Activated CD4-positive, CD25-positive, alpha-beta regulatory T cell treated with anti-CD3 and anti-CD28 coated beads, Interleukin-2, amount 50 U/mL, for 16 hours (primary cell): ENCODE measurements at regions not wholly inside any gene's neighbourhood (a gene's known extent, or its start where the extent isn't known, plus 50 kb on each side); places are given as distances from the start of the nearest gene placed in this dataset.

Experiments used
- DNase-seq: peaks from one replicate; pipeline ENCODE4 v3.0.0-alpha.2; 2020; ENCODE audit warnings: low read depth, low spot score

- no peak for DNase-seq
These were observed 141.5 kb upstream of the ZNF32 start for GRCh38 chr10:43790147-43790546.

- DNase-seq, result no peak
These were observed 136.6 kb upstream of the ZNF32 start for GRCh38 chr10:43785252-43785651.

DNA sequence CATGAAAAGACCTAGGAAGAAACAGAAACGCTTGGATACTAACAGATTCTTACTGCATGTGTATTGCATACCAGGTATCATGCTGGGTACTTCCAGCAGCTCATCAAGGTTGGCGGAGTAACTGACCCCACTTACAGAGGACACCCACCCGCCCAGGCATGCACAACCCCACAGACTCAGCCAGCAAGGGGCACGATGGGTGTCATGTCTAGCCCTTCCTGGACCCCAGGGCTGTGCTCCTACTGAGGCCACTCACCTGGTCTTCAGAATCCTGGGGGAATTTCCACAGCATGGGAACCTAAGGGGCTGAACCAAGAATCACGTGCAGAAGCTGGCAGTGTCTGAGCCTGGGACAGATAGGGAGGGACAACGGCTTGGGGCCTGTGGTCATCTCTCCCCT lies 134.1 kb upstream of the ZNF32 start:
- DNase-seq, result no peak

DNA sequence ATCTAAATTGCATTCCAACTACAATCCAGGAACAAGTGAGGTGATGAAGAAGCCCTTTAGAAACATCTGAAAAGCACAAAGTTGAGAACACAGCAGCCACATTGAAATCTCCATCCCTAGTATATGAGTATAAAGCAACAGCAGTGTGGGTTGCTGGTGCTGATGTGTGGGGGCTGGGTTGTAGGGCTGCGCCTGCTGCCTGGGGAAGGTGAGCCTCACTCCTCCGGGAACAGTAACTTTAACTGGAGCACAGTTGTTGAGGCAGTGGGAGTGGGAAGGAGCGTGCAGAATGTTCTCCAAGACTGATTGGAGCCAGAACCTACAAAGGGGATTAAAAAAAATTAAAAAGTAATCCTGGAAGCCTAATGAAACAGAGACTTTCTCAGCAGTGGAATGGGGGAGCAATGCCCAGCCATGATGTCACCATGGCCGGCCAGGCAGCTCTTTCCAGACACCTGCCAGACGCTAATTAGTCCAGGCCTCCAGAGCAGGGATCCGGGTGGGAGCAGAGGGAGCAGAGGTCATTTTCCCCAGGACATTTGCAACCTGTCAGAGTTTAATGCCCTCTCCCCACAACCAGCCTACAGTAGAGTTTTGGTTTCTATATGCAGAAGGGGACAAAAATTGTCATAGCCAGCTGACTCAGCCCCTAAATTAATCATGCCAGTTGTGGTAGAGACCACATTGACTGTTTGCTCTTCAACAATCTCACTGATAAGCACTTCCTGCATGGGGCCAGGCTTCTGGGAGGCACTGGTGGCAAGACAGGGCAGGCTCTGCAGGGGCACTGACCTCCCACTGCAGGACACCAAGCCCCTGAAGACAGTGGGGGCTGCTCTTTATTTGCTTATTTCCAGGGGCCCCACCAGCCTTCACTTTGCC lies 133.0 kb upstream of the ZNF32 start:
- no peak for DNase-seq

- no peak for DNase-seq
These were observed 129.9 kb upstream of the ZNF32 start for GRCh38 chr10:43778571-43778970.

- DNase-seq, result no peak
These were observed 126.7 kb upstream of the ZNF32 start for GRCh38 chr10:43775384-43775783.

DNA sequence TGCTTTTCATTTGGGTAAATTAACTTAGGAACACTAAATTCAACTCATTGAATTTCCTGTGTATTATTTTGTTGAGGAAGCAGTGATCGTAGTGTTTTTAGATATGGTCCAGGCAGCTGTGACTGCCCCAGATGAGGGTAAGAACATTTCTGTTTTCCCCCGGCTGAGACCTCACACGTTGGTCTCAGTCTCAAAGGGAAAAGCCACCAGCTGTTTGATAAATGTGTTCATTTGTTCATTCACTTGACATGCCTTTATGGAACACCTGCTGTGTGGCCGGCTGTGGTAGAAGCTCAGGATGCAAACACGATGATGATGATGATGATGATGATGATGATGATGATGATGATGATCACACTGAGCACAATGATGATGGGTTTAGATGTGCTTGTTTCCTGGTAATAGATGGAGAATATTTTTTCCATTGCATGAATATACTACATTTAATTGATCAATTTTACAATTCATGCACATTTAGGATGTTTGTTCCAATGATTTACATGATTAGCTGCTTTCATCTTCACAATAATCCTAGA lies 125.6 kb upstream of the ZNF32 start:
- no peak for DNase-seq

DNA sequence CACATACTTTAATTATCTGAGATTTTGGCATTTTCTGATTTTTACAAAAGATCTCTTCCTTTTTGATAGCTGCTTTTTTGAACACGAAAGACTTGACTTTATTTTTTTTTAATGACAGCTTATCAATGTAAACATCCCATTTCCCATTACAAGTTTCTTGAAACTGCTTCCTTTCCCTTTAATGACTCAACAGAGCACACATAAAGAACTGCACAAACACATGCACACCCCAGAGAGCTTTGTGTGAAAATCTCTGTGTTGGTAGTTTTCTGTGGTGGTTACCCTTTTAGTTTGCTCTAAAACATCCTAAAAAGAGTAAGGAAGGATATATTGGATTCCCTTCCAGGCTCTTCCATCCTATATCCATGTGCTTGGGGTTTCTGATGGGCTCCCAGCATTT lies 125.1 kb upstream of the ZNF32 start:
- no peak for DNase-seq

DNA sequence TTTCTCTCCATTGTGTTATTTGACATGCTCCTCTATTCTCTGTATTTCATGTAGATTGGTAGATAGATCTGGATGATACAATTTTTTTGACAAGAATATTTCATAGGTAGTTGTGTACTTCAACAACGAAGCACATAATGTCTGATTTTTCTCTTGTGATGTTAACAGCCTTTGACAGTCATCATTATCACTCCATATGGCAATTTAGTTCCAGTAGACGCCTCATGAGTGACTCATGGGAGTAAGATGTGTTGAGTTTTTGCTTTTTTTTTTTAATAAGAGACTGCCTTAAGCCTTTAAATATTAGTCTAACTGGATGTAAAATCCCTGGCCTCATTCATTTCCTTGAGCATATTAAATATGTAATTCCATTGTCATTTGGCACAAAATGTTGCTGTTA lies 123.5 kb upstream of the ZNF32 start:
- DNase-seq, result no peak

DNA sequence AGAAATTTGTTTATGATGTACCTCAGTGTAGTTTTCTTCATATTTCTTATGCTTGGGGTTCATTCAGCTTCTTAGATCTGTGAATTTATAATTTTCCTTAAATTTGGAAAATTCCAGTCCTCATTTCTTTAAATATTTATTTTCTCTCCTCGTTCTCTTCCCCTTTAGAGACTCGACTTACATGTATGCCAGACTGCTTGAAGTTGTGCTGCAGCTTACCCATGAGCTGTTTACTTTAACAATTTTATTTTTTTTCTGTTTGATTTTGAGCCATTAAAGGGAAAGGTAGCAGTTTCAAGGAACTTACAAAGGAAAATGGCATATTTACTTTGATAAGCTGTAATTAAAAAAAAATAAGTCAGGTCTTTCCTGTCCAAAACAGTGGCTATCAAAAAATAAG lies 123.0 kb upstream of the ZNF32 start:
- no peak for DNase-seq

DNA sequence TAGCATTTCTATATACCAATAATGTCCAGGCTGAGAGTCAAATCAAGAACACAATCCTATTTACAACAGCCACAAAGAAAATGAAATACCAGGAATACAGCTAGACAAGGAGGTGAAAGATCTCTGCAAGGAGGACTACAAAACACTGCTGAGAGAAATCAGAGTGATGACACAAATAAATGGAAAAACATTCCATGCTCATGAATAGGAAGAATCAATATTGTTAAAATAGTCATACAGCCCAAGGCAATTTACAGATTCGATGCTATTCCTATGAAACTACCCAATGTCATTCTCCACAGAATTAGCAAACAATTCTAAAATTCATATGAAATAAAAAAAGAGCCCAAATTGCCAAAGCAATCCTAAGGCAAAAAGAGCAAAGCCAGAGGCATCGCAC lies 116.8 kb upstream of the ZNF32 start:
- DNase-seq, result no peak

DNA sequence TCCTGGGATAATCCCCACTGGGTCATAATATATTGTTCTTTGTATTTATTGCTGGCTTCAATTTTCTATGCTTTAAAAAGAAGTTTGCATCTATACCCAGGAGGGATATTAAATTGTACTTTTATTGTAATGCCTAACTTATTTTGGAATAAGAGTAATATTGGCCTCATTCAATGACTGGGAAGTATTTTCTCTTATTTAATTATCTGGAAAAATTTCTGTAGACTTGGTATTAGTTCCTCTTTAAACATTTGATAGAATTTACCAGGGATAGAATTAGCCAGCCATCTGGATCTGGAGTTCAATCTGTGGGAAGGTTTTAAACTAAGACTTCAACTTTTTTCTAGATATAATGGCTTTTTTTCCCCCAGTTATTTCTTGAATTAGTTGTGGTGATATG lies 115.2 kb upstream of the ZNF32 start:
- no peak for DNase-seq

DNA sequence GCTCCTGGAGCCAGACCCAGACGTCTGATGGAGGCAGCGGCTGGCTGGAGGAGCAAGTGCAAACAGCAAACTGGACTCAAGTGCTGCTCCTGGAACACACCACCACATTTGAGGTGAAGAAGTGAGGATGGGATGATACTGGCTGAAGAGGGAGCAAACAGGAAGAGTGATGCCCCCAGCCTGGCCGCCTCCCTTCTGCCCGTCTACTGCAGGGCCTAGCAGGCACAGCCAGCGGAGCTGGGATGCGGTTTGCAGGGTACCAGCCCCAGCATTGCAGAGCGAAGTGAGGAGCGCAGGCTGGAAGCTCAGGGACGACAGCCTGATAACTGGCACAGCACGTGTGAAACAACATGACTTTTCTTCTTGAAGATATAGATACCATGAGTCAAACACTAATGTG lies 111.8 kb upstream of the ZNF32 start:
- no peak for DNase-seq

GRCh38 chr10:43759216-43759615 lies 110.5 kb upstream of the ZNF32 start:
- DNase-seq, result no peak

DNA sequence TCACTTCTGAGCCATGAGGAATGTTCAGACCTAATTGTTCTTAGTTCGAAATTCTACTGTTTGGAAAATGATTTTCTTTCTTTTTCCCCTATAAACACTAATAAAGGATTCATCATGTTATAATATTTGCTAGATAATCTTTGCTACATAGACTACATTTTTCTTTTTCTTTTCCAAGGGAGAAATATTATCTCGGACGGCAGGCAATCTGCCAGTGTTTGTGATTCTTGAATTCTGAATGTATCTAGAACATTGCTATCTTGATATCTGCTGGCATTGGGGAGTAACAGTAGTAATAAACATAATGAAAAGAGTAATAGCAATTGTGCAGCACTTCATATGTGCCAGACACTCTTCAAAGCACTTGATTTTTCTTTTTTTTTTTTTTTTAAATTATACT lies 107.7 kb upstream of the ZNF32 start:
- DNase-seq, result no peak

DNA sequence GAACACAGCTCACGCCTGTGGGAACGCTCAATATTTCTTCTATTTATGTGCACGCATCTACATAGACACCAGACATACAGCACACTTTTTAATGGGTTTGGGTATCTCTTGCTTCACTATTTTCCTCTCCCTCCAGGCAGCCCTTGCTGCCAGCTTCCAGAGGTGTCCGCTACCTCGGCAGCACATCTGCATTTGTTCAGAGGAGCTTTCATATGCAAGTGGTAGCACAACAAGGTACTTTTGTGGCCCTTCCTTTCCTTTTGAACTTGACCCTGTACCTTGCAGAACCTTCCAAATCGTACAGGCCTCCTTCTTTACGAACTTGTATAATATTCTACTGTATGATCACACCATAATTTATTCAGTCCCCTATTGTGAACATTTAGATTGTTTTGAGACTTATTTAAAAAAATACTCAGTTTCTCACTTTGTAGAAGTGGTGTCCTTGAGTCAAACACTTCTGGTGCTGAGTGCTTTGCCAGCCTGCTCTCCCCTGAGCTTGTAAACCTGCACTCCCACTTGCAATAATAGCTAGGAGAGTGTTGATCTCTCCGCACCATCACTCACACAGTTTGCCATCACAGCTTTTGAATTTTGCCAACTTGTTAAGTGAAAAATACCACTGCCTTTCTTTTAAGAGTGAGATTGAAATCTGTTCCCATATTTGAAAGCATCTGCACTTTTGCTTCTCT lies 106.0 kb upstream of the ZNF32 start:
- DNase-seq, result no peak

DNA sequence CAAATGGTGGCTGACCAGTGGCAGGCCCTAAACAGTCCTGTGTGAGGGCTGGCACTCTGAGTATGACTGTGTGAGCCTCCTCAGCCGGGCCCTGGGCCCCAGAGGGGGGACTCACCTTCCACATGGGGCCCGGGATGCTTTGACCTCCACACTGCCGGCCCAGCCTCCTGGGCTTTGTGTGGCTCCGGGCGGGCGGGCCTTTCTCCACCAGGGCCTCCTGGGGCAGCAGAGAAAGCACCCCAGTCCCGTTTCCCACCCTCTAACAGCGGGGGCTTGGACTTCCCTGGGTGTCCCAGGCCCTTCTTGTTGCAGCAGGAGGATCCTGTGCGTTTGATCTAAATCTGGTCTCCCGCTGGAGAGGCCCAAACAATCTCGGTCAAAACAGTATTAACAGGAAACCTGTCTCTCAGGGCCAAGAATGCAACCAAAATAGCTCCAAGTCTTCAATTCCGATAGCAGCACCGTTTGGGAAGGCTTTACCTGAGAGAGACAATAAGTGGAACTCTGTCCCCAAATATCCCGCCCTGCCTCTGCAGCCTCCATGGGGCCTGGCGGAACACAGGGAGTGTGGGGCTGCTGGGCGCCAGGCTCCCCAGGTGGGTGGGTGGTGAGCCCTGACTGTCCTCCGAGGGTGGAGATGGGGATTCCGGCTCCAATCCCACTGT lies 104.8 kb upstream of the ZNF32 start:
- DNase-seq, result no peak

GRCh38 chr10:43752682-43753081 lies 104.0 kb upstream of the ZNF32 start:
- DNase-seq, result no peak

DNA sequence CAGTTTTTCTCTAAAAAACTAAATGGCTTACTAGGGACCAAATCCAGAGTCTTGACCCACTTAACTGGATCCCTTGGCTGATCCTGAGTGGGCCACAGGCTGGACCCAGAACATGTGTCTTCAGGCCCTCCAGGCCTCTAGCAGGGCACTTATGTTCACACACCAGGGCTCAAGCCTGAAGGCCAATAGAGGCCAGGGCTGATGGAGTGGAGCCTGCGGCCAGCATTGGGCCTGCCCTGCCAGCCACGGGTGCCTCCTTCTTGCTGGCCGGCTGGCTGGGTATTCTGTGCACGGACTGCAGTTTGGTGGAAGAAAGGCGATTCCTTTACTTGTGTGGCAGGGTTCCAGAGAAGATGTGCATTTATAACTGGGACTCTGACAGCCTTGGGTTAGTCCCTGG lies 103.0 kb upstream of the ZNF32 start:
- no peak for DNase-seq

DNA sequence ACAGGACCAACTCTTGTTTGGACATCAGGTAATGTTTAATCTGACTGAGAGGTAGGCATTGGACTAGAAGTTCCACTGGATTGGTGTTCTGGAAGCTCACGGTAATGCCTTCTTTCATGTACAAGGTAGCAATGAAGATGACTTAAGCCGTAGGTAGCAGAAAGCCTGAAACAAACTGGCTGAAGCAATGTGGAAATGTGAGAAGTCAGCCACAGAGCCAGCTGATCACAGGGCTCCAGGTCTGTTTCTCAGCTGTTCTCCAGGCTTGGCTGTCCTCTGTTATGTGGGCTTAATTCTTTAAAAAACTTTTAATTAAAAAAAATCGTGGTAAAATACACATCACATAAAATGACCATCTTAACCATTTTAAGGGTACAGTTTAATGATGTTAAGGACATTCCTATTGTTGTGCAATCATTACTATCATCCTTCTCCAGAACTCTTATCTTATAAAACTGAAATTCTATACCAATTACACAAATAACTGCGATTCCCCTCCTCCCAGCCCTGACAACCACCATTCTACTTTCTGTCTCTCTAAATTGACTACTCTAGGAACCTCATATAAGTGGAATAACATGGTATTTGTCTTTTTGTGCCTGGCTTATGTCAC lies 101.4 kb upstream of the ZNF32 start:
- DNase-seq, result no peak

GRCh38 chr10:43749145-43749576 lies 100.5 kb upstream of the ZNF32 start:
- DNase-seq, result no peak

DNA sequence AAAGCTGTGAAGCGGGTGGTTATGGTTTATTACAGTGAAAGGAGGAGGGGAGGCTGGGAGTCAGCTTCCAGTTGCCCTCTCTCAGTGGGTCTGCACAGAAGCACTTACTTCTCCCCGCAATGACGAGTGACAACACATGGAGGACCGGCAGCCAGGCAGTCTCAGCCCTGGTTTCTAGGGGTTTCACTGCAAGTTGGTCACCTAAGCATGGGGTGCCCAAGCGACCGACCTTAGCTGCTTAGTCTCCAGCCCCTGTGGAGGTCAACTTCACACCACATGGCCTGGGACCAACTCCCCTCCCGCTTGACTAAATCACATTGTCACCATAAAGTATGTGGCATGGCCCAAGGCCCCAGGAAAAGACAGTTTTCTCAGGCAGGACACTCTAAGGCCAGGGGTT lies 99.9 kb upstream of the ZNF32 start:
- no peak for DNase-seq
